HEK293 (cell line): ENCODE measurements at regions not wholly inside any gene's neighbourhood (a gene's known extent, or its start where the extent isn't known, plus 50 kb on each side); places are given as distances from the start of the nearest gene placed in this dataset.

ENCODE experiments used
- ATF2 ChIP-seq: fragments of 450-650 bp; formaldehyde crosslinking; IDR thresholded peaks from 2 replicates; pipeline ENCODE4 v1.5.1; 2016; ENCODE audit warnings: missing biosample characterization, missing genetic modification characterization, low read depth
- BCL11B ChIP-seq: fragments of 450-650 bp; formaldehyde crosslinking; IDR thresholded peaks from 2 replicates; pipeline ENCODE4 v1.5.1; 2016; ENCODE audit warnings: low read depth, missing biosample characterization, missing genetic modification characterization
- SP3 ChIP-seq: fragments of 450-650 bp; formaldehyde crosslinking; IDR thresholded peaks from 2 replicates; pipeline ENCODE4 v1.5.1; 2016; ENCODE audit warnings: missing biosample characterization, missing genetic modification characterization
- YY1 ChIP-seq: fragments of 450-650 bp; formaldehyde crosslinking; IDR thresholded peaks from 2 replicates; pipeline ENCODE4 v1.5.1; 2018; ENCODE audit warnings: missing biosample characterization, missing genetic modification characterization
- ZBTB11 ChIP-seq: fragments of 450-650 bp; formaldehyde crosslinking; conservative IDR thresholded peaks from 2 replicates; pipeline ENCODE4 v1.5.1; 2016; ENCODE audit warnings: low read depth, missing biosample characterization, missing genetic modification characterization
- ZBTB26 ChIP-seq: fragments of 450-650 bp; formaldehyde crosslinking; optimal IDR thresholded peaks from 2 replicates; pipeline ENCODE3; 2016; ENCODE audit warnings: missing biosample characterization, mild to moderate bottlenecking, missing genetic modification characterization
- ZFP3 ChIP-seq: fragments of 450-650 bp; formaldehyde crosslinking; IDR thresholded peaks from 2 replicates; pipeline ENCODE4 v1.5.1; 2016; ENCODE audit warnings: low read depth, missing biosample characterization, missing genetic modification characterization
- ZFP69B ChIP-seq: fragments of 450-650 bp; formaldehyde crosslinking; IDR thresholded peaks from 2 replicates; pipeline ENCODE4 v1.5.1; 2016; ENCODE audit warnings: missing biosample characterization, missing genetic modification characterization
- ZNF350 ChIP-seq: fragments of 450-650 bp; formaldehyde crosslinking; IDR thresholded peaks from 2 replicates; pipeline ENCODE4 v1.5.0; 2017; ENCODE audit warnings: missing biosample characterization, mild to moderate bottlenecking, missing genetic modification characterization
- ZNF530 ChIP-seq: fragments of 450-650 bp; formaldehyde crosslinking; IDR thresholded peaks from 2 replicates; pipeline ENCODE4 v1.5.1; 2016; ENCODE audit warnings: low read depth, missing biosample characterization, missing genetic modification characterization
- ZNF626 ChIP-seq: fragments of 450-650 bp; sonication (Bioruptor Pico); formaldehyde crosslinking; IDR thresholded peaks from 2 replicates; pipeline ENCODE4 v1.5.1; 2018; ENCODE audit warnings: missing biosample characterization, missing genetic modification characterization, inconsistent platforms
- ZSCAN30 ChIP-seq: fragments of 450-650 bp; IDR thresholded peaks from 2 replicates; pipeline ENCODE4 v1.5.1; 2018; ENCODE audit warnings: missing biosample characterization, mild to moderate bottlenecking, missing genetic modification characterization, moderate library complexity
- TF ChIP-seq, protein P1 (sequence below): fragments of 450-650 bp; formaldehyde crosslinking; IDR thresholded peaks from 2 replicates; pipeline ENCODE4 v1.5.1; 2016; ENCODE audit warnings: missing biosample characterization, missing genetic modification characterization
- TF ChIP-seq, protein P2 (sequence below): fragments of 450-650 bp; formaldehyde crosslinking; IDR thresholded peaks from 2 replicates; pipeline ENCODE4 v1.5.1; 2016; ENCODE audit warnings: missing biosample characterization, missing genetic modification characterization

DNA sequence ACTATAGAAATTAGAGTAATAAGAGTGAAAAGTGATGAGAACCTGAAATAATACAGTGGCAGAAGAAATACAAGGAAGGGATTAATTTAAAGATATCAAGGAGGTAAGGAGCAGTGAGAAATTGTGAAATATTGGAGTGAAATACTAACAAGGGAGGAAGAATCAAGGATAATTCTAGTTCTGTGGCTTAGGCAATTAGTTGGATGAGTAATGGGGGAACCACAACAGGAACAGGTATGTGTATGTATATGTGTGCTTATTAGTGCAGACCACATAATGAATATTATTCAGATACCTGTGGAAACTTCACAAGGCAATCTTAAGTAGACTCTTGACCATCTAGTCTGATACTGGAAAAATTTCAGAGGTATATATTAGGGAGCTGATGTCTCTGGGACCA is 143.3 kb downstream of the TINAG start:
- TF ChIP-seq ATF2 (tag by site-specific recombination) (no peak), ZBTB11 (no peak), ZSCAN30 (tag by site-specific recombination) (no peak), ZNF530 (no peak), ZNF350 (no peak), ZFP3 (tag by site-specific recombination) (no peak), ZBTB26 (no peak), YY1 (tag by site-specific recombination) (no peak), BCL11B (no peak), ZFP69B (tag by site-specific recombination) (no peak), SP3 (tag by site-specific recombination) (no peak), ZNF626 (tag by site-specific recombination) (no peak)
- TF ChIP-seq, protein P1, sequence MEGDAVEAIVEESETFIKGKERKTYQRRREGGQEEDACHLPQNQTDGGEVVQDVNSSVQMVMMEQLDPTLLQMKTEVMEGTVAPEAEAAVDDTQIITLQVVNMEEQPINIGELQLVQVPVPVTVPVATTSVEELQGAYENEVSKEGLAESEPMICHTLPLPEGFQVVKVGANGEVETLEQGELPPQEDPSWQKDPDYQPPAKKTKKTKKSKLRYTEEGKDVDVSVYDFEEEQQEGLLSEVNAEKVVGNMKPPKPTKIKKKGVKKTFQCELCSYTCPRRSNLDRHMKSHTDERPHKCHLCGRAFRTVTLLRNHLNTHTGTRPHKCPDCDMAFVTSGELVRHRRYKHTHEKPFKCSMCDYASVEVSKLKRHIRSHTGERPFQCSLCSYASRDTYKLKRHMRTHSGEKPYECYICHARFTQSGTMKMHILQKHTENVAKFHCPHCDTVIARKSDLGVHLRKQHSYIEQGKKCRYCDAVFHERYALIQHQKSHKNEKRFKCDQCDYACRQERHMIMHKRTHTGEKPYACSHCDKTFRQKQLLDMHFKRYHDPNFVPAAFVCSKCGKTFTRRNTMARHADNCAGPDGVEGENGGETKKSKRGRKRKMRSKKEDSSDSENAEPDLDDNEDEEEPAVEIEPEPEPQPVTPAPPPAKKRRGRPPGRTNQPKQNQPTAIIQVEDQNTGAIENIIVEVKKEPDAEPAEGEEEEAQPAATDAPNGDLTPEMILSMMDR (tag by site-specific recombination), result no peak
- TF ChIP-seq, protein P2, sequence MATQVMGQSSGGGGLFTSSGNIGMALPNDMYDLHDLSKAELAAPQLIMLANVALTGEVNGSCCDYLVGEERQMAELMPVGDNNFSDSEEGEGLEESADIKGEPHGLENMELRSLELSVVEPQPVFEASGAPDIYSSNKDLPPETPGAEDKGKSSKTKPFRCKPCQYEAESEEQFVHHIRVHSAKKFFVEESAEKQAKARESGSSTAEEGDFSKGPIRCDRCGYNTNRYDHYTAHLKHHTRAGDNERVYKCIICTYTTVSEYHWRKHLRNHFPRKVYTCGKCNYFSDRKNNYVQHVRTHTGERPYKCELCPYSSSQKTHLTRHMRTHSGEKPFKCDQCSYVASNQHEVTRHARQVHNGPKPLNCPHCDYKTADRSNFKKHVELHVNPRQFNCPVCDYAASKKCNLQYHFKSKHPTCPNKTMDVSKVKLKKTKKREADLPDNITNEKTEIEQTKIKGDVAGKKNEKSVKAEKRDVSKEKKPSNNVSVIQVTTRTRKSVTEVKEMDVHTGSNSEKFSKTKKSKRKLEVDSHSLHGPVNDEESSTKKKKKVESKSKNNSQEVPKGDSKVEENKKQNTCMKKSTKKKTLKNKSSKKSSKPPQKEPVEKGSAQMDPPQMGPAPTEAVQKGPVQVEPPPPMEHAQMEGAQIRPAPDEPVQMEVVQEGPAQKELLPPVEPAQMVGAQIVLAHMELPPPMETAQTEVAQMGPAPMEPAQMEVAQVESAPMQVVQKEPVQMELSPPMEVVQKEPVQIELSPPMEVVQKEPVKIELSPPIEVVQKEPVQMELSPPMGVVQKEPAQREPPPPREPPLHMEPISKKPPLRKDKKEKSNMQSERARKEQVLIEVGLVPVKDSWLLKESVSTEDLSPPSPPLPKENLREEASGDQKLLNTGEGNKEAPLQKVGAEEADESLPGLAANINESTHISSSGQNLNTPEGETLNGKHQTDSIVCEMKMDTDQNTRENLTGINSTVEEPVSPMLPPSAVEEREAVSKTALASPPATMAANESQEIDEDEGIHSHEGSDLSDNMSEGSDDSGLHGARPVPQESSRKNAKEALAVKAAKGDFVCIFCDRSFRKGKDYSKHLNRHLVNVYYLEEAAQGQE (tag by site-specific recombination), result no peak
